MV-4-11 (cell line): ENCODE measurements at regions not wholly inside any gene's neighbourhood (a gene's known extent, or its start where the extent isn't known, plus 50 kb on each side); places are given as distances from the start of the nearest gene placed in this dataset.

ENCODE experiments used
- DNase-seq: peaks from one replicate; lab custom pipeline; 2025; lab: John Stamatoyannopoulos, UW

GRCh38 chr7:101708223-101708622 is 79.1 kb upstream of the MYL10 start:
- no peak for DNase-seq

- no peak for DNase-seq
Measured at GRCh38 chr7:101712652-101713051, 83.6 kb upstream of the MYL10 start.

GRCh38 chr7:101714097-101714496 is 85.0 kb upstream of the MYL10 start:
- no peak for DNase-seq

- peak; percentile 99 for DNase-seq
Measured at GRCh38 chr7:101717628-101718357, 88.7 kb upstream of the MYL10 start.

- peak; percentile 81 for DNase-seq
Measured at GRCh38 chr7:101718363-101719122, 89.4 kb upstream of the MYL10 start.

GRCh38 chr7:101719123-101719470 is 90.0 kb upstream of the MYL10 start:
- DNase-seq: no peak

- no peak for DNase-seq
Measured at GRCh38 chr7:101720324-101720723, 91.2 kb upstream of the MYL10 start.

GRCh38 chr7:101722247-101722646 is 93.2 kb upstream of the MYL10 start:
- DNase-seq: no peak

- no peak for DNase-seq
Measured at GRCh38 chr7:101723835-101724234, 93.6 kb upstream of the CUX1 start.

GRCh38 chr7:101724957-101725356 is 92.5 kb upstream of the CUX1 start:
- DNase-seq: no peak

GRCh38 chr7:101725921-101726320 is 91.5 kb upstream of the CUX1 start:
- DNase-seq: no peak

GRCh38 chr7:101727184-101727583 is 90.2 kb upstream of the CUX1 start:
- DNase-seq: no peak

GRCh38 chr7:101728128-101728527 is 89.3 kb upstream of the CUX1 start:
- no peak for DNase-seq

GRCh38 chr7:101728873-101729240 is 88.6 kb upstream of the CUX1 start:
- DNase-seq: peak; percentile 85

- peak; percentile 51 for DNase-seq
Measured at GRCh38 chr7:101729241-101729883, 88.1 kb upstream of the CUX1 start.

- no peak for DNase-seq
Measured at GRCh38 chr7:101731502-101732084, 85.8 kb upstream of the CUX1 start.

GRCh38 chr7:101733713-101734475 is 83.5 kb upstream of the CUX1 start:
- peak; percentile 92 for DNase-seq

GRCh38 chr7:101736084-101736483 is 81.3 kb upstream of the CUX1 start:
- DNase-seq: peak; percentile 58

GRCh38 chr7:101739775-101740398 is 77.5 kb upstream of the CUX1 start:
- no peak for DNase-seq

- DNase-seq: peak; percentile 72
Measured at GRCh38 chr7:101740981-101741725, 76.3 kb upstream of the CUX1 start.
